ENCODE measurements at regions not wholly inside any gene's neighbourhood (a gene's known extent, or its start where the extent isn't known, plus 50 kb on each side); places are given as distances from the start of the nearest gene placed in this dataset.

GRCh38 chr1:193919827-193920226 lies 733.4 kb upstream of the B3GALT2 start:
- no peak for TF ChIP-seq POLR2AphosphoS5 (IDR thresholded peaks at IDR 0.05; ENCODE audit: low read depth, low read length)
- TF ChIP-seq POLR2A (IDR thresholded peaks at IDR 0.05; ENCODE audit: low read depth, low read length) = no peak
- TF ChIP-seq PAX5 (IDR thresholded peaks at IDR 0.05; ENCODE audit: insufficient read depth, low read length, severe bottlenecking) = no peak
- TF ChIP-seq TAF1 (IDR thresholded peaks at IDR 0.05; ENCODE audit: low read depth, low read length) = no peak
- TF ChIP-seq SPI1 (IDR thresholded peaks at IDR 0.05; ENCODE audit: low read depth, low read length) = no peak
